GM12892 (cell line): ENCODE measurements at regions not wholly inside any gene's neighbourhood (a gene's known extent, or its start where the extent isn't known, plus 50 kb on each side); places are given as distances from the start of the nearest gene placed in this dataset.
"Not testable (repeated sequence)": the region's sequence is repeated elsewhere in the genome, so short reads cannot be mapped to it uniquely, and the experiment has no call there.

Experiments
- POLR2A ChIP-seq: IDR thresholded peaks from 2 replicates; pipeline ENCODE4 v1.6.1; 2011; ENCODE audit warnings: low read depth, low read length, control low read depth
- POLR2AphosphoS5 ChIP-seq: IDR thresholded peaks from 2 replicates; pipeline ENCODE4 v1.6.1; 2011; ENCODE audit warnings: low read depth, low read length, control low read depth

- not testable (repeated sequence) for TF ChIP-seq POLR2A, POLR2AphosphoS5
These were observed 465.8 kb downstream of the PLCL1 start for GRCh38 chr2:198270157-198270556.
